Ovary (tissue), 7 donors: ENCODE measurements at regions not wholly inside any gene's neighbourhood (a gene's known extent, or its start where the extent isn't known, plus 50 kb on each side); places are given as distances from the start of the nearest gene placed in this dataset.

ENCODE experiments used
- DNase-seq, 5 donors: peaks; one replicate each; pipeline ENCODE4 v3.0.0-alpha.2; 2019 to 2020
- H3K27ac ChIP-seq, 2 donors: fragments of 200-600 bp; one replicate each; pipeline versions ENCODE4 v1.5.1 to v1.8.0; 2019 to 2022
- H3K27me3 ChIP-seq: fragments of 200-600 bp; one replicate; pipeline ENCODE4 v1.8.0; 2022
- H3K36me3 ChIP-seq: fragments of 200-600 bp; sonication (generic); one replicate; pipeline ENCODE4 v1.5.1; 2019
- H3K4me1 ChIP-seq: one replicate; pipeline ENCODE4 v1.8.1; 2013; ENCODE audit warnings: mild to moderate bottlenecking, moderate library complexity; ENCODE audit not compliant: insufficient read depth
- H3K4me3 ChIP-seq: fragments of 200-600 bp; sonication (generic); one replicate; pipeline ENCODE4 v1.5.1; 2017
- H3K9me3 ChIP-seq, 2 donors: fragments of 200-600 bp in 1 of 2; sonication (generic) in 1 of 2; one replicate each; pipeline versions ENCODE4 v1.5.1 to v1.8.1; 2013 to 2019; ENCODE audit warnings: mild to moderate bottlenecking in 1 of 2, moderate library complexity in 1 of 2
- EP300 ChIP-seq: sonication (generic); formaldehyde crosslinking; IDR thresholded peaks from one replicate; pipeline ENCODE4 v1.6.1; 2017; ENCODE audit warnings: antibody characterized with exemption
- POLR2A ChIP-seq: fragments of 450-650 bp; IDR thresholded peaks from one replicate; pipeline ENCODE4 v1.6.1; 2017; ENCODE audit warnings: antibody characterized with exemption, mild to moderate bottlenecking, moderate library complexity
- WGBS, 3 donors: extraction: QIAGEN DNeasy Blood & Tissue Kit in 1 of 3; methylation state at CpG; one replicate each; pipeline versions ENCODE4 v1.1.5 to v1.1.7; 2013 to 2017; 5-methylcytosine and 5-hydroxymethylcytosine counted together
- intact Hi-C, 4 donors: fragments of 100-400 bp; cut with DNase I; formaldehyde crosslinking; loops; one replicate each; pipeline versions ENCODE4 v1.11.0 to v1.15.1; 2022 to 2023
- TF ChIP-seq, protein P1 (sequence below), 3 donors: fragments of 450-650 bp in 2 of 3; fragments of 200-600 bp in 1 of 3; IDR thresholded peaks; one replicate each; pipeline versions ENCODE4 v1.5.1 to v1.8.0; 2016 to 2022; ENCODE audit warnings: antibody characterized with exemption in 3 of 3, mild to moderate bottlenecking in 1 of 3
- donor health status: DM: no; HTN: no; CAD: no; lungs with moderate emphysema.
- donor health status: DM: no; HTN: no; CAD: no.
- donor health status: Bipolar disorder and iron deficiency.
- donor health status: DM: no; HTN: no; CAD: no.
- donor health status: DM: yes; HTN: yes; CAD: no.

DNA sequence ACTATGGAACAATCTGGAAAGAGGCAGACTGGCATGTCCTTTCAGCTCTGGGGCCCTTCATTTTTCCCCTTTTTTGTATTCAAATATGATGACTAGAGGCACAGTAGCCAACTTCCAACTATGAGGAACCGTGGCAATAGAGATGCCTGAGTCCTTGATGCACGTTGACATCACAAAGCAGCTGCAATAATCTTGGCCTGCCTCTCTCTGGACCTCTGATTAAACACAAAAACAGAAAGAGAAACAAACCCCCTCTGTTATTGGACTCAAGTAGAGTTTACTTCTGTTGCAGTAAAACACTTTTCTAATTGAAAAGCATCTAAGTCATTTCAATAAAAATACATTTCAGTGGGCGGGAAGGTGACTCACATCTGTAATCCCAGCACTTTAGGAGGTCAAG, 122.2 kb upstream of the GRAMD2B start:
- no peak for DNase-seq
- Histone ChIP-seq H3K4me1 (no peaks in the 10 kb centered on the region), H3K27me3 (no peaks in the 10 kb centered on the region), H3K9me3 (no peaks in the 10 kb centered on the region), H3K36me3 (no peaks in the 10 kb centered on the region), H3K4me3 (no peak overlapping the region), H3K27ac (no peak overlapping the region)
- intact Hi-C loops, result no loop called here
- WGBS, 3 donors, result 20 to 54% (median 28%) methylated on average over 3 of the region's 3 CpGs
- TF ChIP-seq, protein P1, sequence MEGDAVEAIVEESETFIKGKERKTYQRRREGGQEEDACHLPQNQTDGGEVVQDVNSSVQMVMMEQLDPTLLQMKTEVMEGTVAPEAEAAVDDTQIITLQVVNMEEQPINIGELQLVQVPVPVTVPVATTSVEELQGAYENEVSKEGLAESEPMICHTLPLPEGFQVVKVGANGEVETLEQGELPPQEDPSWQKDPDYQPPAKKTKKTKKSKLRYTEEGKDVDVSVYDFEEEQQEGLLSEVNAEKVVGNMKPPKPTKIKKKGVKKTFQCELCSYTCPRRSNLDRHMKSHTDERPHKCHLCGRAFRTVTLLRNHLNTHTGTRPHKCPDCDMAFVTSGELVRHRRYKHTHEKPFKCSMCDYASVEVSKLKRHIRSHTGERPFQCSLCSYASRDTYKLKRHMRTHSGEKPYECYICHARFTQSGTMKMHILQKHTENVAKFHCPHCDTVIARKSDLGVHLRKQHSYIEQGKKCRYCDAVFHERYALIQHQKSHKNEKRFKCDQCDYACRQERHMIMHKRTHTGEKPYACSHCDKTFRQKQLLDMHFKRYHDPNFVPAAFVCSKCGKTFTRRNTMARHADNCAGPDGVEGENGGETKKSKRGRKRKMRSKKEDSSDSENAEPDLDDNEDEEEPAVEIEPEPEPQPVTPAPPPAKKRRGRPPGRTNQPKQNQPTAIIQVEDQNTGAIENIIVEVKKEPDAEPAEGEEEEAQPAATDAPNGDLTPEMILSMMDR (IDR thresholded peaks at IDR 0.05), result no peak
- TF ChIP-seq EP300, result no peak
- no peak for TF ChIP-seq POLR2A

DNA sequence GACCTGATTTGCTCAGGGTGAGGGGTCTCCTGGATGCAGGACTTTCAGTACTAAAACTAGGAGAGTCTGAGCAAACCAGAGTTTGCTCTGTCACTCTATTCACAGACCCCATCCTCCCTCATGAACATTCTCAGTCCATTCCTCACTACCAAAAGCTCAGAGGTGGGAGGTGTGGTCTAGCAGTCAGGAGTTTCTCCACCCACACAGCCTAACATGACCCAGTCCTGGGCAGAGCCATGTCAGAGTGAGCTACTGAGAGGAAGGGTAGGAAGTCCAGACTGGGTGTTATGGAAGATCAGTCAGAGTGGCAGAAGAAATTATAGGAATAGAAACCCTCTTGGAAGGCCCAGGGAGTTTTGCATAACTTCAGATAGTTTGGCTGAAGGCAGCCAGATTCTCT, 113.3 kb upstream of the GRAMD2B start:
- H3K36me3 ChIP-seq, result no peaks in the 10 kb centered on the region
- intact Hi-C loops, result no loop called here
- no peaks in the 10 kb centered on the region for H3K4me1 ChIP-seq
- no peak overlapping the region for H3K4me3 ChIP-seq
- TF ChIP-seq EP300 (no peak), POLR2A (no peak)
- TF ChIP-seq, protein P1 (IDR thresholded peaks at IDR 0.05), result no peak
- H3K27ac ChIP-seq, result no peak overlapping the region
- H3K9me3 ChIP-seq, result no peaks in the 10 kb centered on the region
- no peak for DNase-seq
- H3K27me3 ChIP-seq, result no peaks in the 10 kb centered on the region

DNA sequence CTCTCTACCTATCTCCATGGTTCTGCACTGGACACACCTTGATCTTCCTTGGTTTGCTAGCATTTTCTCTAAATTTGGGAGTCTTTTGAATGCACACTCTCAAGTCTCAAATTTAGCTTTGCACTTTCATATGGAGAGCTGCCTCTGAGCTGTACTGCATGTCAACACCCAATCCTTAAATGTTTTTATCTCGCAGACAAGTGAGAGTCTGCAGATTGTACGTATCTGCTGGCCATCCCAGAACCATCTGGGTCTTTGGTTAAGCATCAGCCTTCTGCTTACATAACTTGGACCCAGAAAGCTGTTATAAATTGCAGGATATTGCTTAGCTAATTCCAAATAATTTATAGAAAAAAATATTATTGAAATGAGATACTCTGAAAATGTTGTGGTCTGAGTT, 111.4 kb upstream of the GRAMD2B start:
- Histone ChIP-seq H3K27ac (no peak overlapping the region), H3K27me3 (no peaks in the 10 kb centered on the region), H3K9me3 (no peaks in the 10 kb centered on the region), H3K4me1 (no peaks in the 10 kb centered on the region), H3K4me3 (no peak overlapping the region), H3K36me3 (no peaks in the 10 kb centered on the region)
- DNase-seq, result no peak
- TF ChIP-seq, protein P1 (IDR thresholded peaks at IDR 0.05), result no peak
- TF ChIP-seq POLR2A (no peak), EP300 (no peak)
- intact Hi-C loops, result no loop called here
- 49 to 61% (median 52%) methylated on average over 2 of the region's 2 CpGs for WGBS, 3 donors

DNA sequence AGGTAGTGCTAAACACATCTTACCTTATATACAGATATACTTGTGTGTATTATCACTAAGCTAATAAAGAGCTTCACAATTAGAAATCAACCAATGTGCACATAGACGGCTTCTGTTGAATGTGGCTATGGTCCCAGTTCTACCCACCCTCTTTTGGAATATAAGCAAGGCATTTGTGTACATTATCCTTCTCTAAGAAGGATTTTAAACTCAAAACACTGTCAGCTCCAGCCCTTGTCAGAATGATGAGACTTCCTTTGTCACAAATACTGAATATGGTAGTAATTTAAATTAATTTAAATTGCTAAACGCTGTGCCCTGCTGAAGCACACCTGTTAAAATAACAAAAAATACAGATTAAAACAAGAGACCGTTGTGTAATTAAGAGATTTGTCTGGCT, 107.9 kb upstream of the GRAMD2B start:
- TF ChIP-seq POLR2A (no peak), EP300 (no peak)
- TF ChIP-seq, protein P1 (IDR thresholded peaks at IDR 0.05), result no peak
- no peak overlapping the region for H3K27ac ChIP-seq
- 74 to 78% (median 75%) methylated on average over 3 of the region's 3 CpGs for WGBS, 3 donors
- H3K4me3 ChIP-seq, result no peak overlapping the region
- DNase-seq, result no peak
- H3K27me3 ChIP-seq, result no peaks in the 10 kb centered on the region
- intact Hi-C loops, result no loop called here
- H3K9me3 ChIP-seq, result no peaks in the 10 kb centered on the region
- H3K4me1 ChIP-seq, result no peaks in the 10 kb centered on the region
- H3K36me3 ChIP-seq, result no peaks in the 10 kb centered on the region

DNA sequence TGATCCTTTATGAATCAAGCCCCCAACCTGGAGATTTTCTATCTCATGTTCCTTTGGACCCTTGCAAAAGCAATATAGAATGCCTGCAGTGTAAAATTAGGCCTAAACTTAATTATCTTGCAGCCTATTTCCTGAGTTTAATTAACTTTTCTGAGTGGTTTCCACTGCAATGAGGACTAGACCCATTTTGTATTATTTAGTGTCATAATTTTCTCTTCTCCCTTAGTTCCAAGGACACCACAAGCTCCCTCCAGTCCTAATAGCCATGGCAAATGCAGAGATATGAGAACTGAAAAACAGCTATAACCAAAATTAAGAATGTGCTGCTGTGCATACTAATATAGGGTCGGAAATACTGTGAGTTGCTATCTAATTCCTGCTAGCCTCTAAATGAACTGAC, 90.9 kb upstream of the GRAMD2B start:
- 88 to 93% (median 92%) methylated on average over 1 of the region's 1 CpG for WGBS, 3 donors
- Histone ChIP-seq H3K9me3 (no peaks in the 10 kb centered on the region), H3K27me3 (no peaks in the 10 kb centered on the region), H3K4me3 (no peak overlapping the region), H3K36me3 (no peaks in the 10 kb centered on the region), H3K27ac (no peak overlapping the region), H3K4me1 (no peaks in the 10 kb centered on the region)
- intact Hi-C loops, result no loop called here
- no peak for DNase-seq
- TF ChIP-seq POLR2A, result no peak
